Panc1 (cell line): ENCODE measurements at regions not wholly inside any gene's neighbourhood (a gene's known extent, or its start where the extent isn't known, plus 50 kb on each side); places are given as distances from the start of the nearest gene placed in this dataset.

Experiments
- ATAC-seq: fragments of 200-7000 bp; cut with Tn5 transposase; 2 replicates; pipeline ENCODE4 v1.9.1; 2020; ENCODE audit warnings: mild to moderate bottlenecking, moderate library complexity
- BruUV-seq: library from RNA; stranded (reverse); fragments of 400-500 nt; replicated peaks from 2 replicates; lab custom pipeline; 2021; lab: Mats Ljungman, UMichigan
- CTCF ChIA-PET: fragments of 300-600 bp; sonication (Branson Sonifier 250); formaldehyde crosslinking; loops from one replicate; lab custom pipeline; 2022; ENCODE audit warnings: antibody characterized with exemption; lab: Charles Lee
- POLR2A ChIA-PET: fragments of 300-600 bp; sonication (Branson Sonifier 250); formaldehyde crosslinking; loops from one replicate; lab custom pipeline; 2022; ENCODE audit warnings: antibody characterized with exemption; lab: Charles Lee
- DNase-seq: peaks from one replicate; pipeline ENCODE4 v3.0.0-alpha.2; 2010; ENCODE audit warnings: low read depth, low spot score
- H3K27ac ChIP-seq: 2 replicates; pipeline ENCODE4 v1.5.1; 2011; ENCODE audit warnings: mild to moderate bottlenecking, low read length, inconsistent platforms
- H3K27me3 ChIP-seq: fragments of 200-500 bp; sonication (Bioruptor generic); 2 replicates; pipeline ENCODE4 v1.6.0; 2014; ENCODE audit warnings: low read length, inconsistent platforms; ENCODE audit not compliant: control insufficient read depth, insufficient read depth
- H3K36me3 ChIP-seq: fragments of 200-500 bp; sonication (Bioruptor generic); 2 replicates; pipeline ENCODE4 v1.5.1; 2014; ENCODE audit warnings: inconsistent platforms, mild to moderate bottlenecking, low read length, moderate library complexity; ENCODE audit not compliant: control insufficient read depth, insufficient read depth
- H3K4me1 ChIP-seq: 2 replicates; pipeline ENCODE4 v1.5.1; 2011; ENCODE audit warnings: inconsistent platforms, mild to moderate bottlenecking, low read length, moderate library complexity; ENCODE audit not compliant: control insufficient read depth, insufficient read depth
- H3K4me3 ChIP-seq, 2 experiments: 2 replicates each; pipeline ENCODE4 v1.5.1; 2011 to 2012; ENCODE audit warnings: low read depth in 2 of 2, low read length in 2 of 2, mild to moderate bottlenecking in 2 of 2, inconsistent platforms in 1 of 2, moderate library complexity in 1 of 2
- H3K9me3 ChIP-seq: fragments of 200-500 bp; sonication (Bioruptor generic); 2 replicates; pipeline ENCODE4 v1.5.1; 2014; ENCODE audit warnings: low read depth, mild to moderate bottlenecking, inconsistent platforms, low read length, moderate library complexity; ENCODE audit not compliant: control insufficient read depth, insufficient read depth
- POLR2AphosphoS5 ChIP-seq: IDR thresholded peaks from 2 replicates; pipeline ENCODE4 v1.6.1; 2012; ENCODE audit warnings: mild to moderate bottlenecking, low read depth, low read length, moderate library complexity
- REST ChIP-seq, 2 experiments: IDR thresholded peaks; 2 replicates each; pipeline ENCODE4 v1.6.1; 2011 to 2012; ENCODE audit warnings: low read depth in 2 of 2, control low read depth in 1 of 2, low read length in 1 of 2, mild to moderate bottlenecking in 1 of 2, moderate library complexity in 1 of 2; ENCODE audit not compliant: insufficient read depth in 1 of 2
- SIN3A ChIP-seq: IDR thresholded peaks from 2 replicates; pipeline ENCODE4 v1.6.1; 2012; ENCODE audit warnings: low read depth, mild to moderate bottlenecking, low read length, moderate library complexity, borderline replicate concordance; ENCODE audit not compliant: insufficient read depth
- TCF7L2 ChIP-seq: IDR thresholded peaks from 2 replicates; pipeline ENCODE4 v1.6.1; 2011; ENCODE audit warnings: mild to moderate bottlenecking, low read depth, low read length, inconsistent platforms
- in situ Hi-C: cut with HindIII; loops from 2 replicates; pipeline ENCODE4 v1.10.0; 2016; ENCODE audit warnings: low sequenced_read_pairs, low pct_unique_long_range_greater_than_20kb
- intact Hi-C: fragments of 100-400 bp; cut with micrococcal nuclease; formaldehyde crosslinking; loops from one replicate; pipeline ENCODE4 v1.10.0; 2022; ENCODE audit not compliant: unreplicated experiment
- TF ChIP-seq, protein P1 (sequence below): fragments of 450-650 bp; IDR thresholded peaks from 2 replicates; pipeline ENCODE4 v1.5.1; 2017; ENCODE audit warnings: mild to moderate bottlenecking

GRCh38 chr1:116234429-116234828, 123.2 kb downstream of the MAB21L3 start:
- no TSS peak for BruUV-seq
- H3K36me3 ChIP-seq: no peaks in the 10 kb centered on the region
- TF ChIP-seq REST (IDR thresholded peaks at IDR 0.05; ENCODE audit: insufficient read depth in 1 of 2, low read depth in 2 of 2, low read length in 1 of 2) (no peak), SIN3A (no peak), POLR2AphosphoS5 (no peak), TCF7L2 (no peak)
- TF ChIP-seq, protein P1, sequence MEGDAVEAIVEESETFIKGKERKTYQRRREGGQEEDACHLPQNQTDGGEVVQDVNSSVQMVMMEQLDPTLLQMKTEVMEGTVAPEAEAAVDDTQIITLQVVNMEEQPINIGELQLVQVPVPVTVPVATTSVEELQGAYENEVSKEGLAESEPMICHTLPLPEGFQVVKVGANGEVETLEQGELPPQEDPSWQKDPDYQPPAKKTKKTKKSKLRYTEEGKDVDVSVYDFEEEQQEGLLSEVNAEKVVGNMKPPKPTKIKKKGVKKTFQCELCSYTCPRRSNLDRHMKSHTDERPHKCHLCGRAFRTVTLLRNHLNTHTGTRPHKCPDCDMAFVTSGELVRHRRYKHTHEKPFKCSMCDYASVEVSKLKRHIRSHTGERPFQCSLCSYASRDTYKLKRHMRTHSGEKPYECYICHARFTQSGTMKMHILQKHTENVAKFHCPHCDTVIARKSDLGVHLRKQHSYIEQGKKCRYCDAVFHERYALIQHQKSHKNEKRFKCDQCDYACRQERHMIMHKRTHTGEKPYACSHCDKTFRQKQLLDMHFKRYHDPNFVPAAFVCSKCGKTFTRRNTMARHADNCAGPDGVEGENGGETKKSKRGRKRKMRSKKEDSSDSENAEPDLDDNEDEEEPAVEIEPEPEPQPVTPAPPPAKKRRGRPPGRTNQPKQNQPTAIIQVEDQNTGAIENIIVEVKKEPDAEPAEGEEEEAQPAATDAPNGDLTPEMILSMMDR: no peak
- in situ Hi-C loops (no loop called here), intact Hi-C loops (no loop called here)
- ATAC-seq (no peak), DNase-seq (no peak)
- H3K9me3 ChIP-seq: no peaks in the 10 kb centered on the region
- H3K27me3 ChIP-seq: peaks cover 2% of the 10 kb centered on the region; the same call in 1 of the 2 replicates
- no peaks in the 10 kb centered on the region for H3K4me1 ChIP-seq
- ChIA-PET CTCF (no interaction called here), POLR2A (no interaction called here)
- H3K27ac ChIP-seq: no peak overlapping the region
- no peak overlapping the region for H3K4me3 ChIP-seq

DNA sequence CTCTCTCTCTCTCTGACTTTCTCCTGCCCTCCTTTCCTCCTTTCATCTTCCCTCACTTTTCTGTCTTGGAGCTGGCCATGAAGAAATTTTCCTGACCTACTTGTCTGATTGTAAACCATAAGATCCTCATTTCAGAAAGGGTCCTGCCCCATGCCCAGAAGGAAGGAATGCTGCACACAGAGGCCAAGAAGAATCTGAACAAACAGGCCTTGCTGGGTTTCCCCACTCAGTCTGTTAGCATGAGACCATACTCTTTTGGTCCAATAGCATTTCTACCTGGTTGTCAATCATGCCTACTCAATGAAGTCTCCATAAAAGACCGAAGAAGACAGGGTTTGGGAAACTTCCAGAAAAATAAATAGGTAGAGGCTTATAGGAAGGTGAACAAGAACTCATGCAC, 128.7 kb downstream of the MAB21L3 start:
- POLR2A ChIA-PET: no interaction called here
- no TSS peak for BruUV-seq

GRCh38 chr1:116242741-116243140, 130.3 kb upstream of the ATP1A1 start:
- no peak for TF ChIP-seq REST (IDR thresholded peaks at IDR 0.05; ENCODE audit: insufficient read depth in 1 of 2, low read depth in 2 of 2, low read length in 1 of 2)
- no peak for TF ChIP-seq SIN3A
- TF ChIP-seq, protein P1: no peak
- no peak for TF ChIP-seq TCF7L2
- TF ChIP-seq POLR2AphosphoS5: no peak
- H3K4me3 ChIP-seq: no peak overlapping the region

More for the DNA sequence above, 128.7 kb downstream of the MAB21L3 start:
- Histone ChIP-seq H3K9me3 (no peaks in the 10 kb centered on the region), H3K27me3 (peaks cover 2% of the 10 kb centered on the region; the same call in 1 of the 2 replicates), H3K36me3 (no peaks in the 10 kb centered on the region), H3K4me1 (no peaks in the 10 kb centered on the region), H3K27ac (no peak overlapping the region), H3K4me3 (no peak overlapping the region)
- in situ Hi-C loops: no loop called here
- CTCF ChIA-PET: no interaction called here
- ATAC-seq (no peak), DNase-seq (no peak)
- intact Hi-C loops: no loop called here
- no peak for TF ChIP-seq SIN3A

More at GRCh38 chr1:116242741-116243140, 130.3 kb upstream of the ATP1A1 start:
- BruUV-seq: no TSS peak
- Histone ChIP-seq H3K36me3 (no peaks in the 10 kb centered on the region), H3K27ac (no peak overlapping the region), H3K4me1 (no peaks in the 10 kb centered on the region), H3K9me3 (no peaks in the 10 kb centered on the region), H3K27me3 (peaks cover 2% of the 10 kb centered on the region; the same call in 1 of the 2 replicates)
- in situ Hi-C loops (no loop called here), intact Hi-C loops (no loop called here)
- CTCF ChIA-PET: no interaction called here
- ATAC-seq (no peak), DNase-seq (no peak)
- POLR2A ChIA-PET: no interaction called here
